WTC11 (cell line): ENCODE measurements at regions not wholly inside any gene's neighbourhood (a gene's known extent, or its start where the extent isn't known, plus 50 kb on each side); places are given as distances from the start of the nearest gene placed in this dataset.
"Not testable (repeated sequence)": the region's sequence is repeated elsewhere in the genome, so short reads cannot be mapped to it uniquely, and the experiment has no call there.

ENCODE experiments used
- ATF2 ChIP-seq: sonication (generic); formaldehyde crosslinking; IDR thresholded peaks from 2 replicates; pipeline ENCODE4 v1.8.1; 2022; ENCODE audit warnings: low read depth, missing genetic modification reagents, borderline replicate concordance
- CTCF ChIP-seq: fragments of 200-600 bp; IDR thresholded peaks from 2 replicates; pipeline ENCODE4 v1.8.0; 2022; ENCODE audit warnings: antibody characterized with exemption
- NFE2L1 ChIP-seq: sonication (generic); formaldehyde crosslinking; IDR thresholded peaks from 2 replicates; pipeline ENCODE4 v1.8.1; 2023; ENCODE audit warnings: missing genetic modification reagents
- NR2C2 ChIP-seq: sonication (generic); formaldehyde crosslinking; IDR thresholded peaks from 2 replicates; pipeline ENCODE4 v1.8.0; 2022; ENCODE audit warnings: mild to moderate bottlenecking, missing genetic modification reagents
- SMAD3 ChIP-seq: sonication (generic); formaldehyde crosslinking; IDR thresholded peaks from 2 replicates; pipeline ENCODE4 v1.8.0; 2022; ENCODE audit warnings: missing genetic modification reagents, mild to moderate bottlenecking, borderline replicate concordance
- ZBTB21 ChIP-seq: sonication (generic); formaldehyde crosslinking; IDR thresholded peaks from 2 replicates; pipeline ENCODE4 v1.8.1; 2023; ENCODE audit warnings: mild to moderate bottlenecking, missing genetic modification reagents, borderline replicate concordance
- ZNF423 ChIP-seq: fragments of 250-450 bp; sonication (Bioruptor Pico); IDR thresholded peaks from 2 replicates; pipeline ENCODE4 v2.1.2; 2022; ENCODE audit warnings: mild to moderate bottlenecking, moderate library complexity

- not testable (repeated sequence) for TF ChIP-seq CTCF; SMAD3 (CRISPR knock-in tag); NFE2L1 (CRISPR knock-in tag); ZNF423 (CRISPR knock-in tag); NR2C2 (CRISPR knock-in tag); ZBTB21 (CRISPR knock-in tag); ATF2 (CRISPR knock-in tag)
Measured at GRCh38 chrX:11022588-11022987, 88.5 kb upstream of the HCCS start.
